K562 (cell line): ENCODE measurements at regions not wholly inside any gene's neighbourhood (a gene's known extent, or its start where the extent isn't known, plus 50 kb on each side); places are given as distances from the start of the nearest gene placed in this dataset.

ENCODE experiments used
- ATAC-seq: fragments of 200-7000 bp; cut with Tn5 transposase; 3 replicates; pipeline ENCODE4 v1.9.1; 2020; ENCODE audit warnings: moderate library complexity
- BruUV-seq: library from RNA; stranded (reverse); fragments of 400-500 nt; replicated peaks from 2 replicates; lab custom pipeline; 2021; lab: Mats Ljungman, UMichigan
- CTCF ChIA-PET: fragments of 300-600 bp; formaldehyde crosslinking; extraction: SDS; loops from one replicate; lab custom pipeline; 2021; ENCODE audit warnings: low intra/inter-chr PET ratio; lab: Yijun Ruan, JAX
- POLR2A ChIA-PET: fragments of 300-600, 350-650 bp; sonication (Branson Sonifier 250); formaldehyde crosslinking; extraction: SDS; loops from one replicate; lab custom pipeline; 2021; ENCODE audit warnings: antibody characterized with exemption, inconsistent platforms; lab: Yijun Ruan, JAX
- DNase-seq, 4 experiments: peaks; one replicate each; pipeline versions ENCODE4 v3.0.0 to v3.0.0-alpha.2; 2011 to 2018; ENCODE audit warnings: low spot score in 3 of 4, mixed read lengths in 3 of 4; ENCODE audit errors: extremely low read depth in 1 of 4
- FAIRE-seq: peaks from 2 replicates; lab custom pipeline; 2011; peaks lifted over from hg19 to GRCh38; lab: Jason Lieb, UNC
- H2AFZ ChIP-seq: 2 replicates; pipeline ENCODE4 v1.6.0; 2011; ENCODE audit warnings: low read depth, low read length, control low read depth, inconsistent platforms
- H3K27ac ChIP-seq: fragments of 200-600 bp; 3 replicates; pipeline ENCODE4 v1.8.0; 2011; ENCODE audit warnings: low read depth, mild to moderate bottlenecking, control low read depth, inconsistent platforms, low read length, moderate library complexity, mixed read lengths; ENCODE audit errors: extremely low read depth
- H3K27me3 ChIP-seq, 2 experiments: fragments of 300-600 bp in 1 of 2; 2 replicates in 1 of 2; 3 replicates in 1 of 2; pipeline versions ENCODE4 v1.6.0 to v1.8.0; 2011; ENCODE audit warnings: inconsistent platforms in 2 of 2, low read length in 2 of 2, mild to moderate bottlenecking in 1 of 2, mixed read lengths in 1 of 2, moderate library complexity in 1 of 2; ENCODE audit not compliant: control insufficient read depth in 2 of 2, insufficient read depth in 2 of 2
- H3K36me3 ChIP-seq: fragments of 300-600 bp; 3 replicates; pipeline ENCODE4 v1.8.0; 2011; ENCODE audit warnings: mild to moderate bottlenecking, low read length, inconsistent platforms; ENCODE audit not compliant: control insufficient read depth, insufficient read depth
- H3K4me1 ChIP-seq, 2 experiments: fragments of 200-600 bp in 1 of 2; replicated peaks in 1 of 2; 2 replicates in 1 of 2; 3 replicates in 1 of 2; pipeline versions ENCODE4 v1.5.1 to v1.8.0; 2011; ENCODE audit warnings: inconsistent platforms in 2 of 2, low read length in 2 of 2, mild to moderate bottlenecking in 1 of 2, mixed read lengths in 1 of 2, moderate library complexity in 1 of 2; ENCODE audit not compliant: control insufficient read depth in 2 of 2, insufficient read depth in 2 of 2
- H3K4me2 ChIP-seq: 2 replicates; pipeline ENCODE4 v1.6.1; 2011; ENCODE audit warnings: low read length, control low read depth, inconsistent platforms, mixed read lengths; ENCODE audit not compliant: insufficient read depth
- H3K4me3 ChIP-seq: fragments of 200-600 bp; sonication (generic), shearing (Covaris generic); 2 replicates; pipeline ENCODE4 v1.5.1; 2016; ENCODE audit warnings: control low read depth, inconsistent platforms
- H3K79me2 ChIP-seq: fragments of 200-600 bp; 3 replicates; pipeline ENCODE4 v1.8.0; 2011; ENCODE audit warnings: low read length, inconsistent platforms; ENCODE audit not compliant: control insufficient read depth, insufficient read depth
- H3K9ac ChIP-seq, 2 experiments: 2 replicates each; pipeline versions ENCODE4 v1.6.0 to v1.6.1; 2011; ENCODE audit warnings: low read depth in 2 of 2, low read length in 2 of 2, control low read depth in 1 of 2, inconsistent platforms in 1 of 2, mild to moderate bottlenecking in 1 of 2, mixed read lengths in 1 of 2; ENCODE audit not compliant: insufficient read depth in 1 of 2
- H3K9me1 ChIP-seq: one replicate; pipeline ENCODE4 v1.6.0; 2011; ENCODE audit warnings: inconsistent platforms, mild to moderate bottlenecking, low read length, moderate library complexity; ENCODE audit not compliant: control insufficient read depth, insufficient read depth
- H3K9me3 ChIP-seq: replicated peaks from 2 replicates; pipeline ENCODE4 v1.5.1; 2011; ENCODE audit warnings: low read depth, low read length, inconsistent platforms; ENCODE audit not compliant: control insufficient read depth, insufficient read depth
- H4K20me1 ChIP-seq: replicated peaks from 2 replicates; pipeline ENCODE4 v1.6.1; 2011; ENCODE audit warnings: low read length, inconsistent platforms, mixed read lengths; ENCODE audit not compliant: control insufficient read depth, insufficient read depth
- BCL6 ChIP-seq: fragments of 250-450 bp; sonication (Bioruptor Pico); IDR thresholded peaks from 2 replicates; pipeline ENCODE4 v1.4.0; 2020
- C11orf30 ChIP-seq: fragments of 450-650 bp; IDR thresholded peaks from 2 replicates; pipeline ENCODE4 v1.6.1; 2016; ENCODE audit warnings: low read depth, mild to moderate bottlenecking
- CHAMP1 ChIP-seq: fragments of 450-650 bp; IDR thresholded peaks from 2 replicates; pipeline ENCODE4 v1.6.1; 2016; ENCODE audit warnings: mild to moderate bottlenecking
- ETV5 ChIP-seq: sonication (generic); formaldehyde crosslinking; IDR thresholded peaks from 2 replicates; pipeline ENCODE4 v1.4.0; 2020; ENCODE audit warnings: low read depth, mild to moderate bottlenecking, missing genetic modification reagents
- HNRNPL ChIP-seq: fragments of 200-400 bp; formaldehyde crosslinking; IDR thresholded peaks from 2 replicates; pipeline ENCODE4 v1.6.1; 2017; ENCODE audit warnings: low read depth, mild to moderate bottlenecking, low read length
- MTA2 ChIP-seq: fragments of 450-650 bp; IDR thresholded peaks from 2 replicates; pipeline ENCODE4 v1.6.1; 2016; ENCODE audit warnings: low read depth
- NRF1 ChIP-seq, 2 experiments: fragments of 450-650 bp; IDR thresholded peaks in 1 of 2; conservative IDR thresholded peaks in 1 of 2; 2 replicates each; pipeline ENCODE4 v1.6.1; 2014; ENCODE audit warnings: mild to moderate bottlenecking in 2 of 2
- PREB ChIP-seq: sonication (generic); formaldehyde crosslinking; IDR thresholded peaks from 2 replicates; pipeline ENCODE4 v1.8.1; 2023; ENCODE audit warnings: mild to moderate bottlenecking, missing genetic modification reagents
- RBBP5 ChIP-seq: fragments of 200-600 bp; sonication (generic); IDR thresholded peaks from 2 replicates; pipeline ENCODE4 v1.6.1; 2012; ENCODE audit warnings: borderline replicate concordance, mild to moderate bottlenecking, low read length, control low read depth, inconsistent platforms; ENCODE audit not compliant: insufficient read depth, poor library complexity, severe bottlenecking
- RBM17 ChIP-seq: fragments of 200-400 bp; formaldehyde crosslinking; IDR thresholded peaks from 2 replicates; pipeline ENCODE4 v1.6.1; 2017; ENCODE audit warnings: low read depth, mild to moderate bottlenecking, low read length, borderline replicate concordance
- SIN3A ChIP-seq, 2 experiments: fragments of 150-350 bp in 1 of 2; IDR thresholded peaks; 2 replicates each; pipeline ENCODE4 v1.6.1; 2011 to 2016; ENCODE audit warnings: borderline replicate concordance in 2 of 2, low read depth in 2 of 2, low read length in 2 of 2, mild to moderate bottlenecking in 2 of 2, moderate library complexity in 2 of 2; ENCODE audit not compliant: control insufficient read depth in 1 of 2
- STAT5A ChIP-seq: IDR thresholded peaks from 2 replicates; pipeline ENCODE4 v1.6.1; 2012; ENCODE audit warnings: low read length, inconsistent platforms, borderline replicate concordance
- ZNF766 ChIP-seq: fragments of 200-800 bp; sonication (Bioruptor generic); conservative IDR thresholded peaks from 2 replicates; pipeline ENCODE4 v1.6.1; 2016; ENCODE audit warnings: missing genetic modification characterization, missing compliant biosample characterization
- ZNF830 ChIP-seq: fragments of 250-450 bp; sonication (Bioruptor Pico); IDR thresholded peaks from 2 replicates; pipeline ENCODE4 v1.5.0; 2021; ENCODE audit warnings: mild to moderate bottlenecking
- WGBS: fragments of 100-300 bp; shearing (Covaris generic); methylation state at CpG from one replicate; pipeline ENCODE4 v1.1.6; 2016; ENCODE audit warnings: low coverage, mixed read lengths; ENCODE audit not compliant: insufficient coverage; ENCODE audit errors: missing lambda C conversion rate; 5-methylcytosine and 5-hydroxymethylcytosine counted together
- in situ Hi-C: fragments of 300-500 bp; cut with MboI; formaldehyde crosslinking; loops from 4 replicates; pipeline ENCODE4 v1.15.0; 2018; ENCODE audit warnings: inconsistent platforms, mixed read lengths
- intact Hi-C: fragments of 100-400 bp; cut with micrococcal nuclease; formaldehyde crosslinking; loops from 2 replicates; pipeline ENCODE4 v1.14.2; 2022

GRCh38 chr11:69360606-69361005 is 66.7 kb downstream of the MYEOV start:
- Histone ChIP-seq H4K20me1 (no peaks in the 10 kb centered on the region), H3K27me3 (no peaks in the 10 kb centered on the region), H3K9ac (no peak overlapping the region), H3K36me3 (no peaks in the 10 kb centered on the region; the same call in 2 of the 3 replicates), H2AFZ (no peak overlapping the region), H3K79me2 (no peaks in the 10 kb centered on the region), H3K9me3 (peaks cover 7% of the 10 kb centered on the region; the same call in 1 of the 2 replicates), H3K9me1 (no peaks in the 10 kb centered on the region), H3K27ac (no peak overlapping the region), H3K4me3 (no peak overlapping the region), H3K4me1 (peaks cover 0 to 15% of the 10 kb centered on the region in 2 experiments; a peak in 4 of 5 replicates), H3K4me2 (no peak overlapping the region)
- intact Hi-C loops (loop anchor here (10.0 kb wide), 1 partner anchor 66 kb away; the partner anchor contains the start of gene MYEOV), in situ Hi-C loops (no loop called here)
- ATAC-seq (no peak), FAIRE-seq (no peak), DNase-seq (no peak)
- no TSS peak for BruUV-seq
- ChIA-PET CTCF (no interaction called here), POLR2A (no interaction called here)
- WGBS, result 97% methylated on average over 3 of the region's 3 CpGs
- TF ChIP-seq ETV5 (CRISPR knock-in tag), result no peak
- no peak for TF ChIP-seq BCL6
- no peak for TF ChIP-seq ZNF830
- TF ChIP-seq HNRNPL, result no peak
- TF ChIP-seq SIN3A (IDR thresholded peaks at IDR 0.05; ENCODE audit: borderline replicate concordance in 2 of 2, control insufficient read depth in 1 of 2, low read depth in 2 of 2, low read length in 2 of 2), result no peak
- no peak for TF ChIP-seq STAT5A
- TF ChIP-seq RBBP5, result no peak
- no peak for TF ChIP-seq C11orf30
- no peak for TF ChIP-seq NRF1 (conservative IDR thresholded peaks at IDR 0.05 in 1 of 2, IDR thresholded peaks at IDR 0.05 in 1 of 2)
- TF ChIP-seq CHAMP1, result no peak
- no peak for TF ChIP-seq ZNF766 (CRISPR knock-in tag)
- TF ChIP-seq PREB, result no peak
- no peak for TF ChIP-seq RBM17
- no peak for TF ChIP-seq MTA2
